ENCODE measurements at regions not wholly inside any gene's neighbourhood (a gene's known extent, or its start where the extent isn't known, plus 50 kb on each side); places are given as distances from the start of the nearest gene placed in this dataset.
A peak's percentile ranks its signal among the peaks of the same experiment; 100 is the strongest.
"Not testable (repeated sequence)": the region's sequence is repeated elsewhere in the genome, so short reads cannot be mapped to it uniquely, and the experiment has no call there.

- no peak overlapping the region for H3K4me3 ChIP-seq (ENCODE audit: low read length)
- DNase-seq (ENCODE audit: low read depth): no peak
- no peak for TF ChIP-seq CTCF (conservative IDR thresholded peaks at IDR 0.05; ENCODE audit: low read depth, low read length)
Observed at GRCh38 chr3:154658000-154658399, 228.0 kb upstream of the GPR149 start.

GRCh38 chr3:154657218-154657617 is 227.2 kb upstream of the GPR149 start:
- no peak overlapping the region for H3K4me3 ChIP-seq (ENCODE audit: low read length)
- DNase-seq (ENCODE audit: low read depth): no peak
- TF ChIP-seq CTCF (conservative IDR thresholded peaks at IDR 0.05; ENCODE audit: low read depth, low read length): no peak

- no peak overlapping the region for H3K4me3 ChIP-seq (ENCODE audit: low read length)
- no peak for TF ChIP-seq CTCF (conservative IDR thresholded peaks at IDR 0.05; ENCODE audit: low read depth, low read length)
Observed at GRCh38 chr3:154656486-154656885, 226.5 kb upstream of the GPR149 start.

GRCh38 chr3:154642145-154642544 is 212.2 kb upstream of the GPR149 start:
- H3K4me3 ChIP-seq (ENCODE audit: low read length): no peak overlapping the region
- TF ChIP-seq CTCF (conservative IDR thresholded peaks at IDR 0.05; ENCODE audit: low read depth, low read length): no peak
- DNase-seq (ENCODE audit: low read depth): no peak

More at GRCh38 chr3:154656486-154656885, 226.5 kb upstream of the GPR149 start:
- DNase-seq (ENCODE audit: low read depth): no peak

GRCh38 chr3:154625756-154626155 is 195.8 kb upstream of the GPR149 start:
- no peak for TF ChIP-seq CTCF (conservative IDR thresholded peaks at IDR 0.05; ENCODE audit: low read depth, low read length)
- no peak for DNase-seq (ENCODE audit: low read depth)
- no peak overlapping the region for H3K4me3 ChIP-seq (ENCODE audit: low read length)

GRCh38 chr3:154619621-154620020 is 189.6 kb upstream of the GPR149 start:
- not testable (repeated sequence) for DNase-seq (ENCODE audit: low read depth); H3K4me3 ChIP-seq (ENCODE audit: low read length)

- DNase-seq (ENCODE audit: low read depth): no peak
- H3K4me3 ChIP-seq (ENCODE audit: low read length): no peak overlapping the region
- no peak for TF ChIP-seq CTCF (conservative IDR thresholded peaks at IDR 0.05; ENCODE audit: low read depth, low read length)
Observed at GRCh38 chr3:154616298-154616697, 186.3 kb upstream of the GPR149 start.

GRCh38 chr3:154615471-154615870 is 185.5 kb upstream of the GPR149 start:
- TF ChIP-seq CTCF (conservative IDR thresholded peaks at IDR 0.05; ENCODE audit: low read depth, low read length): no peak
- H3K4me3 ChIP-seq (ENCODE audit: low read length): no peak overlapping the region
- peak; percentile 5 for DNase-seq (ENCODE audit: low read depth)
